GM13976 (cell line): ENCODE measurements at regions not wholly inside any gene's neighbourhood (a gene's known extent, or its start where the extent isn't known, plus 50 kb on each side); places are given as distances from the start of the nearest gene placed in this dataset.

Experiments used
- DNase-seq: peaks from one replicate; pipeline ENCODE4 v3.0.0; 2012; ENCODE audit warnings: low spot score
- CTCF ChIP-seq: IDR thresholded peaks from 2 replicates; pipeline ENCODE4 v1.5.1; 2012; ENCODE audit warnings: borderline replicate concordance, mild to moderate bottlenecking; ENCODE audit not compliant: insufficient read depth; ENCODE audit errors: extremely low read depth, missing control alignments, control extremely low read depth
- in situ Hi-C: fragments of 300-500 bp; cut with MboI; formaldehyde crosslinking; loops from one replicate; pipeline ENCODE4 v1.12.0; 2022; ENCODE audit warnings: low sequenced_read_pairs, mixed read lengths, inconsistent platforms; ENCODE audit not compliant: unreplicated experiment

DNA sequence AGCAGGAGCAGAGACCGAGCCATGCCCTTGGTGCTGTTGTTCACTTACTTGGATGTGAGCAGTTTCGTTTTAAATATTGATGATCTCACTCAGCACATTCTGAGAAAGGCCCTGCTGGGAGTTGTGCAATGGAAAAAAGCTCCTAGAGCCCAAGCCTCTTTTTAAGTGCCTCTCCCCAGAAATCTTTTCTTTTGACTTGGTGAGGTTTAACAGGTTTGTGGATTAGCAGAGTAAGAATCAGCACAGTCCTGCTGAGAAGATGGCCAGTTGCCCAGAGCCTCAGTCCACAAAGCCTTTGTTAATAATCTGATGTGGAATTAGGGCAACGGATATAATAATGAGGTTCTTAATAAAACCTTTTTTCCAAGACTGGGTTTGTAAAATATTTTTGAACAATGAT is 157.5 kb upstream of the ATP6AP2 start:
- in situ Hi-C loops: no loop called here
- DNase-seq: no peak
- TF ChIP-seq CTCF: no peak

- in situ Hi-C loops: no loop called here
- no peak for DNase-seq
- no peak for TF ChIP-seq CTCF
These were observed 158.7 kb upstream of the ATP6AP2 start for GRCh38 chrX:40422021-40422420.

DNA sequence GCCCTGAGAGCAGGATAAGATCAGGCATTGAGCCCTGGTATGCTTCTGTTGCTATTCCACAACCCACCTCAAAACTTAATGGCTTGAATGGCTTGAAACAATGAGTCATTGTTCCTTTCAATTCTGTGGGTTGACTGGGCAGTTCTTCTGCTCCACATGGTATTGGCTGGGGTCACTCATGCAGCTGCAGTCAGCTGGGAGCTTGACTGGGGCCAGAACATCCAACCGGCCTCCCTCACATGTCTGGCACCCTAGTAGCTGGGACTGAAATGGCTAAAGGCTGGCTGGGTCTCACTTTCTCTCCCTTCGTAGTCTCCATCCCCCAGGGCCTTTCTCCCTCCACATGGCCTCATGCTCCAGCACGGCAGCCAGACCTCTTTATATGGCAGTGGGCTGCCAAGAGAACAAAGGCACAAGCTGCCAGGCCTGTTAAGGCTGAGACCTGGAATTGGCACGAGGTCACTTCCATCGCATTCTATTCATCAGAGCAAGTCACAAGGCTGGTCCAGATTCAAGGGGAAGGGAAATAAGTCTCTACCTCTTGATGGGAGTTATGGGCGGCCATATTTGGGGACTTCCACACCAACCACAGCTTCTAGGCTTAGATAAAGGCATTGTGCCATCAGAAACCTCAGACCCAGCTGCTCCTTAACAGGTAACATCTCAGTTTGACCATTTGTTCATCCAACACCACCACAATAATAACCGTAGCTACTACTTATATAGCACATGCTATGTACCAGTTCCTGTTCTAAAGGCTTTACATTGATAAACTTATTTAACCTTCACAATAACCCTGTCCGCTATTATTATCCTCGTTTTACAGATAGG is 159.7 kb upstream of the ATP6AP2 start:
- no peak for TF ChIP-seq CTCF
- DNase-seq: no peak
- in situ Hi-C loops: no loop called here

DNA sequence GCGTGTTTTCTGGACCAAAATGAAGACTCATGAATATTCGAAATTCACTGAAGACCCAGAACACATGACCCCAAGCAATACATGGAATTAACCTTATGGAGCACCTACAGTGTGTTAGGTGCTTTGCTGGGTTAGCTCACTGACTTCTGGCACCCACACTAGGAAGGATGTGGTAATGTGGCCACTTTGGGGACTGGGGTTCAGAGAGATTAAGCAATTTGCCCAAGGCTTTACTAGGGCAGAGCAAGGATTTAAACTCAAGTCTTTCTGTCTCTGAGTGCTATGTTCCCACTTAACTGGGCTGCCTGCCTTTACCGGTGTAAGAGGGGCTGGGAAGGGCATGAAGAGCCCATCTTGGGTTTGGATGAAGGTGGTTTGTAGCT is 162.0 kb upstream of the ATP6AP2 start:
- in situ Hi-C loops: no loop called here

GRCh38 chrX:40418146-40418812 is 162.5 kb upstream of the ATP6AP2 start:
- no peak for TF ChIP-seq CTCF
- no peak for DNase-seq
- in situ Hi-C loops: no loop called here

More for the DNA sequence above, 162.0 kb upstream of the ATP6AP2 start:
- no peak for TF ChIP-seq CTCF
- no peak for DNase-seq

DNA sequence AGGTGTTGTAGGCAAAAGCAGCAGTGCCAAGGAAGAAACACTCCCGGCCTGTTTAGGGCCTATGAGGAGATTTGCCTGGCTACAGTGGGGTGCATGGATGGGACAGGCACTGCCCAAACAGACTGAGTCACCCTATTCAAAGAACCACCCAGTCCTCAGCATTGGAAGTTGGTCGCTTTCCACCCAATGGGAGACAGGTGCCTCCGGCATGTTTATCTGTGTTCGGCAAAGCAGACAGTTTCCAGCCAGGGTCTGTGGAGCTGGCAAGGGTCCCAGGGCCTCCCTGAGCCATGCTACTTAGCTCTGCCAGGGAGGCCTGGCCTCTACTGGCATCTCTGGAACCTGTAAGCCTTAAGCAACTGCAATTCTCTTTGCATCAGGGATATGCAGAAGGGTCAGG is 165.1 kb upstream of the ATP6AP2 start:
- no peak for TF ChIP-seq CTCF
- DNase-seq: no peak
- in situ Hi-C loops: no loop called here
